GM18502 (cell line): ENCODE measurements at regions not wholly inside any gene's neighbourhood (a gene's known extent, or its start where the extent isn't known, plus 50 kb on each side); places are given as distances from the start of the nearest gene placed in this dataset.
"Not testable (repeated sequence)": the region's sequence is repeated elsewhere in the genome, so short reads cannot be mapped to it uniquely, and the experiment has no call there.

Experiments
- ATAC-seq: cut with Tn5 transposase; IDR thresholded peaks from one replicate; pipeline ENCODE4 v1.9.1; 2021; ENCODE audit warnings: mild to moderate bottlenecking; ENCODE audit not compliant: unreplicated experiment, poor library complexity

DNA sequence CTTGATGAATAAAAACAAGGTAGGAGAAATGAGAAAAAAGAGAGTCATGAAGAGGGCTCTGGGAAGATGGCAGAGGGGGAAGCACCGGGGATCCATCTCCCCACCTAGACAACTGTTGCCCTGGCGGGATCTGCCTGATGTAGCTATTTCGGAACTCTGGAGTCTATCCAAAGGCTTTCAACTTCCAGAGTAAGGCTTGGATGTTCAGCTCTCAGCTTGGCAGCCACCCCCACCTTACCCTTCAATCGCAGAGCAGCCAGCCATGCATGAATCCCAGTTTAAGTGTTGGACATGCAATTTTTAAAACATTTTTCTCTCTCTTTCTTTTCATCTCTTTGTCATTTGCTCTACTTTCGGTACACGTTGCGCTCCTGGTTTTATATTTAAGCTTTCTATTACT lies 275.9 kb upstream of the EXOC2 start:
- ATAC-seq: no peak

DNA sequence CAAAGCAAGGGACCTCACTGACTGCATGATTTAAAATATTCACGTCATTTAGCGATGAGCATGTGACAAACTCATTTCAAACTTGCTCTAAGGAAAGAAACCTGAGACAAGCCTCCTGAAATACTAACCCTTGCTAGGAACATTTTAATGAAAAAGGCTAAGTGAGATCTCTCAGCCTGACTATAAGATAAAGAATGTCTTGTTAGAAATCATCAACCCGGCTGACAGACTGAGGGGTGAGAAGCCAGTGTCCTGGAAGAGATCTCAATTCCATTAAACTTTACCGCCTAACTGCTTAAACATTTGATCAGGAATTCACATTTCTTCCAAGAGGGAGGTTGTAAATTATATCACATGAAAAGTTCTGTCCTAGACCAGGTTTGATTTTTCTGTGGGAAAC lies 274.8 kb upstream of the EXOC2 start:
- no peak for ATAC-seq

DNA sequence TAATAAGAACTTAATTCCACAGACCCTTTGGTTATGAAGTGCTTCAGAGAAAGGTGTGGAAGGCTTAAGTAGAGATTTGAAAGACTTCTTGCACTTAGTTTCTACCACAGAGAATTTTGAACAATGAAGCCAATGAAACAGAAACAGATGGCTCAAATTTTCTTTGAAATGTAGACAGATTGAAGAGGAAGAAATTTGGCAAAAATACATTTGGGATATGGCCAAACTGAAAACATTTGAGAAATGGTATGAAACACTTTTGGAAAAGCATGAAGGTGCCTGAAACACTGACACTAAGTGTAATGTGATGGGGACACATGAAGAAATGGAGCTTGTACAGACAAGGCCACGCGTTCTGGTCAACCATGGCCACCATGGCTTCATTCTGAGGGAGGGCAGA lies 272.4 kb upstream of the EXOC2 start:
- no peak for ATAC-seq

DNA sequence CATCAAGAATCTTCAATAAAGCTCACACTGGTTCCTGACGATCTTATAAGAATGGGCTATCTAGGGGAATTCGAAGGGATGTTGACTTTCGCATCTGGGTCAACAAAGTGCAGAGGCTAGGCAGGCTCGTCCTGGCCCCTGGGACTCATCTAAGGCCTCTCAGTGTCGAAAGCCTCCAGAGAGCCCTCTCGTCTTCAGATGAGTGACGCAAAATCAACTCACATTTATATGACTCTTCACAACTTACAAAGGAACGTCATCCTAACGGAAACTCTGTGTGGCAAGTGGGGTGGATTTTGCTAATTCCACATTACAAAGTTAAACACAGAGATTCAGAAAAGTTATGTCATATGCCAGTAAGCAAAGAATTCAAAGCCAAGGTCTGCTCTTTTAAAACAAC lies 270.5 kb upstream of the EXOC2 start:
- no peak for ATAC-seq

DNA sequence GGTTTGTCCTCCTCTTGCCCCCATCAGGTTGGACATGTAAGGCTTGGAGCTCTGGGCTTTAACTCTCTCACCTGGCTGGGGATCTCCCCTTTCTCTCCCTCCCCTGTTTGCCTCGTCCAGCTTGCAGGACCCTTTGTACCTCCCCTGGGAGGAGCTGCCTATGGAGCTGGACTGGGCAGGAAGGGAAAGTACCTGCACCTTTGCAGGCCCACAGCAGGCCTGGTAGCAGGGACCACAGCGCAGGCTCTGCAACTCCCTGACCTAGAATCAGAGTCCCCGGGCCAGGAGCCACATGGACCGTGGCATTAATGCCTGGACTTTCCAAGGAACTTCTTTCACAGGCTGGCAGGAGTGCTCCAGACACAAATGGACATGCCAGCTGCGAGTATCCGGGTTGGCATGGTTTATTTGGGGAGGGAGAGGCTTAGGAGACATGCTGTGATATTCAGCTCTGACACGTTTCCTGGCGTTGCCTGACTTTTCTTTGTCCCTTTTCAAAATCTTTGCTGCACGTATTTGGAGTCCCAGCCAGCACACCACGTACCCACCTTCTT lies 268.5 kb upstream of the EXOC2 start:
- no peak for ATAC-seq

DNA sequence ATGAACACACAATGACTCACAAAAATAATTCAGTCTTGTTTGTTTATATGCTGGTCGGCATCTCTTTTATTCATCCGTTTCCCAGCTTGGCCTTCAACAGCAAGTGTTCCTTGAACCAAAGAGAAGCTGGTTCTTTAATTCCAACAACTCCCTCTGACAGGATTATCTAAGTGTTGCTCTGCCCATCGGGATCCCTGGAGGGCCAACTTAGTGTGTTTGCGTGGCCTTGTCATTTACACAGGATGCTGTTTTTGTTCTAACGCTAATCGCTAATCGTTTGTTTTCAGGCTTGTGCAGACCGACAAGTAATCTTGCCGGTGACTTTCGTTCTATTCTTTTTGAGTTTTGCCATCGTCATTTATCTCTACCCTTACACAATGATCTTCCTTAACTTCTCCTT lies 267.4 kb upstream of the EXOC2 start:
- no peak for ATAC-seq

DNA sequence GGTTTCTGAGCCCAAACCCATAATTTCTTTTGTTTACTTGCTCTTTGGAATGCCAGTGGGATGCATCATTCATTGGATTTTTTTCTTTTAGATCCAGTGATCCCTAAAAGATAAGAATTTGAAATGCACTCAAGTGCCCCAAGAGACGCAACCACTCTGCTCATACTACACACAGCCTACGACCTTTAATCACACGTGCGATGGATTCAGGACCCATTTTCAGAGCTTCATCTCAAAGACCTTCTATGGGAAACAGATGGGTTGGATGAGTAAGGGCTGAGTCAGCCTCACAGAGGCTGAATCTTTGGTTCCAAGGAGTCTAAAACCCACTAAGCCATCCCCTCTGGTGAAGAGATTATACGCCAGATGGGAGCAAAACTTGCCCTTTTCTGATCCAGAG lies 265.5 kb upstream of the EXOC2 start:
- ATAC-seq: no peak

DNA sequence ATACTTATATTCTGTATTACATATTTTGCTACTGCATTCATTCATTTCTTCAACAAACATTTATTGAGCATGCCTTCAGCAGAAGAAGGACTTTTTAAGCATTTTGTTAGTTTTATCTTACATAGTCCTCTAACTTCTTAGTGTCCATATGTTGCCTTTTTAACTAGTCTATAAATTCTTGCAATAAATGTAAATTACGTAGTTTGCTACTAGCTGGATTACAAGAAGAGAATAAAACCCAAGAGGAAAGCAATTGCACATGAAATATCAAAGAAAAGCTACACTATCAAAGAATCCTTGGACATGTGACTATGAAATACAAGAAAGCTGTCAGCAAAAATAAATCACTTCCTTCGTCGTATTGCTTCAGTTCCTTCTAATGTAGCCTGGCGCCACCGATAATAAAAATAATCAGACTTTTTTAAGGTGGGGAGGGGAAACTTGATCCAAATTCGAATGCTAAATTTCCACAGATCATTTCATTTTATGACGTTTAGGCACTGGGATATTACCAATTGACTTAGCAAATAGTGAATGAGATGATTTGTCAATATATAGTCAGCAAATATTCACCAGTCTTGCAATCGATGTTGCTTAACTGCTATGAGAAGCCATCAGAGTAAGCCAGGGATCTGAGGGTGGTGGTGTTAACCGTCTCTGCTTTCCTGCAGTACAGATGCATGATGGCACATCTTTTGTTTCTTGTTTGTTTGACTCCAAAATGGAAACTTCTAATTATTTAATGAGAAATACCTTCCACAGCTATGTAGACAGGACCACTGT lies 258.7 kb upstream of the EXOC2 start:
- no peak for ATAC-seq

DNA sequence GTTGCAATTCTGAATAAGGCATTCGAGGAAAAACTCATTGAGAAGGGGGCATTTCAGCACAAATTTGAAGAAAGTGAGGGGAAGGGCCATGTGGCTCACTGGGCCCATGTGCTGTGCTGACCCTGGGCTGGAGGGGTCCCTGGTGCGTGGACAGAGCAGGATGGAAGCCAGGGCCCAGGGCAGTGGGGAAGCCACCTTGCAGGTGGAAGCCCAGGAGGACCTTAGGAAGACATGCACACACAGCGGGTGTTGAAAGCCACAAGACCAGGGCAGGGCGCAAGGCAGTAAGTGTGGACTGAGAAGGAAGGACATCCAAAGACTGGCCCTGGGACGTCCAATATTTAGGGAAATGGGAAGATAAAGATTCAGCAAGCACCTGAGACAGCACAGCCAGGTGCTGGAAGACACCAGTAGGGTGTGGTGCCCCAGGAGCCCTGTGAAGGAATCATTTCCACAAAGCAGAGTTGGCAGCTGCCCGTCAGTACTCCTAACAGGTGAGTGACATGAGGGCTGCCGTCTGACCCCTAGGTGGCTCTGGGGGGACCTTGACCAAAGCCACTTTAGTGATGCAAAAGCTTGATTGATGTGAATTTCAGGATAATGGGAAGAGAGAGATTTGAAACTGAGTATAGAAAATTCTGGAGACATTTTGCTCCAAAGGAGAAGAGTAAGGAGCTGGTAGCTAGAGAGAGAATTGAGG lies 254.4 kb upstream of the EXOC2 start:
- no peak for ATAC-seq

DNA sequence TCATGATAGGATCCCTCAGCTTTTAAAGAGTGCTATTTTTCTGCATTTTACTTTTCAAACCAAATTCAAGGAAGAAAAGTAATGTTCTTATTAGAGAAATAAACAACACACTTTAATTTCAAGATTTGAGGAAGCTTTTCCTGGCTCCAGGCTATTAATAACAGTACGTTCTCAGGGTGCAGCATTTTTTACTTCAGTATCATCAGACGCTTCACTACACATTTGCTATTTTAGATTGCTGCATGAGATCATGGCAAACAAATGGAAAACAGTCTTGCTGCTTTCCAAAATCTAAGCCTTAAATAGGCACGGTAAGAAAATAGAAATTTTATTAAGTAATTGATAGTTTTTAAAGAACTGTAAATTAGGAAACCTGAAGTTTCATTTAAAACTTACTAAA lies 253.6 kb upstream of the EXOC2 start:
- ATAC-seq: no peak

DNA sequence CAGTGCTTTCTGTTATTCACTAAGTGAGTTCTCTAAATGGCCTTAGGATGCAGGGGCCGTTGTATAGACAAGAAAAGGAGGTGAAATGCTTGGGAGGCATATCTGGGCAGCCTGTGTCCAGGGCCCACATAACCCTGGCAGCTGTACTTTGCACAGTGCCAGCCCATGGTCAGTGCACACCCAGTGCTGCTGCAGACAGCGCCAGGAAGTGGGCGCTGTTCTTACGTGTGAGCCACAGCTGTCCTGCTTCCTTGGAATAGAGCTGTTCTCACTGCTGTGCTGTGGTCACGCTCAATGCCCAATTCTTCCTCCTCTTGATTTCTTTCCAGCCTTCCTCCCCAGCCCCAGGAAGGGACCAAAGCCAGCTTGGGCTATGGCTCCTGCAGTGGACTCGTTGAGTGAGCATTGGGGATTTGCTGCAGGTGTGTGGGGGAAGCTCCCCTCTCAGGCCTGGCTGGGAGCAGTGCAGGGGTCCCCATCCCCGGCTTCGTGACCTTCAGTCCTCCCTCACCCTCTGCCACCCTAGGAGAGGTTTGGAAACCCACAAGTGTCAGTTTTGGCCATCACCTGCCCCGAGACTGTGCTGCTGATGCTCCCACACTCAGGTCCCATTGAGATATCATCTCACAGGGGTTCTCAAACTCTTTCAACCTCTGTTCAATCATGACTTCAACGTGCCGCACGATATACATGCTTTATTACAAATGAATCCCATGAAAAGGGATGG lies 246.8 kb upstream of the EXOC2 start:
- no peak for ATAC-seq

DNA sequence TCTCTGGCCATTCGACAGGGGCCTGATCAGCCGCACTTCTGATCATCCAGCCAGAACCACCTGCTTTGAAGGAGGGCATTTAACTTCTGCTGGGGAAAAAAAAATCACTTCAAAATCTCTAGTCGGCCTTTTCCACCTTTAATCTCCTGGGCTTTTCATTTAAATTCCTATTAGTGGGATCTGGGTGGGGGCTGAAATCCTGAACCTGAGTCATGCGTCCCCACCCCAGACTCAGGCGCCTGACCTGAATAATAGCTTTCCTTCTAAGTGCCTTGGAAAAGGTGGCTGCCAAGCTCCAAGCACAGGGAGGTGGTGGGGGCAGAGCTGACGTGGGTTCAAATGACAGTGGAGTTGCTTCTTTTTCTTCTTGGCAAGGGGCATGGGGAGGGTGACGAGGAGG lies 246.0 kb upstream of the EXOC2 start:
- ATAC-seq: no peak

DNA sequence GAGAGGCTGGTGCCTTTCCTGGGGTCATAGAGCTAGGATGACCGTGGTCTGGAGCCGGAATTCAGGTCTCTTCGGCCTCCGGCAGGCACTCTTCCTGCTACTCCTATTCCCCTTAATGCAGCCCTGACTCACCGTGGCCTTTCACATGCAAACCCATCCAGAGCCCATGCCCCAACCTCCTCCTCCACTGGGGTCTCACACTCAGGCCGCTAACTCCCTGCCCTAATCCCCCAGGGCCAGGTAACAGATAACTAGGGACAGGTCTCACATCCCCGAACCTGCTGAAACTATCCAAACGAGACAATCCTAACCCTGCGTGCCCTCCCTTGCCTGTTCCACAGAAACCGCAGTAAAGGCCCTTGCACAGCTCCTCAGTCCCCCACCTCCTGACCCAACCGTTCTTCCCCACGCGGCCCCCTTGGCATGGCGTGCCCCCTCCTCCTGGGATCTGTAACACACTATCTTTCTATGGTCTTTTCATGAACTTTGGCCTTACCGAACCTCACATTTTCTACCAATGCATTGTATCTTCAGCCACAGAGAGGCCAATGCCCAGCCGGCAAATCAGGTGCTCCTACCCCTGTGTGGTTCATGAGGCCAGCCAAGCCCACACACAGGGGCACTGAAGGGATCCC lies 245.4 kb upstream of the EXOC2 start:
- ATAC-seq: no peak

DNA sequence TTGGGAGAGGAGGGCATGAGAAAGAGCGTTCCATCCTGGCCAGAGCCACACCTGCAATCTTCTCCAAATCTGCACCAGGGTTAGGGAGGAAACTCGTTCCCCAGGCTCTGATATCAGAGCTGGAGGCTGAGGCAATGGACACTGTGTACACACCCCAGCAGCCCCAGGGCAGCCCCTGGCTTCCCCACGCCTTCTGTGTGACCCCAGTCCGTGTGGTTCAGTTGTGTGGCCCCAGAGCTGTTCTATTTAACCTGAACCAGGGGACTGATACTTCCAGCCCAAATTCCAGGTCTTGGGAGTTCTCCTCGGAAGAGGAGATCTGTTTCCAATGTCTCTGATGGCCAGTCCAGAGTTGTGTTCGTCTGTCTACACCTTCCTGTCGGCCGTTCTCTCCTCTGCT lies 242.6 kb upstream of the EXOC2 start:
- no peak for ATAC-seq

DNA sequence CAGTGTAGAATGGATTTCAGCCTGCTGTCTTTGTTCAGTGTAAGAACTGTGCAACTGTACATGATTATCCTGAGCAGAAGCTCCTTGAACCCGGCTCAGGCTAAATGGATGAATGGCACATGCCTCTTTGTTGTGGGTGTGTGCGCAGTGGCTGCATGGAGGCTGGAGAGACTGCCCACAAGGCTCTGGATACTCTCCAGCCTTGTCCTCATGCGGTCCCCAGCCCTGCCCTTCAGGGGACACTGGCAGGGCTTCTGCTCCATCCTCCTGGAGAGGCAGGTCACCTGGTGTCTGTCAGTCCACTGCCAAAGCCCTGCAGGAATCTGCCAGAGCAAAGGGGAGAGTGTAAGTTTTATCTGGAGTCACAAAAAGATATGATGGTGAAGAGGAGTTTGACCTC lies 241.7 kb upstream of the EXOC2 start:
- ATAC-seq: no peak

DNA sequence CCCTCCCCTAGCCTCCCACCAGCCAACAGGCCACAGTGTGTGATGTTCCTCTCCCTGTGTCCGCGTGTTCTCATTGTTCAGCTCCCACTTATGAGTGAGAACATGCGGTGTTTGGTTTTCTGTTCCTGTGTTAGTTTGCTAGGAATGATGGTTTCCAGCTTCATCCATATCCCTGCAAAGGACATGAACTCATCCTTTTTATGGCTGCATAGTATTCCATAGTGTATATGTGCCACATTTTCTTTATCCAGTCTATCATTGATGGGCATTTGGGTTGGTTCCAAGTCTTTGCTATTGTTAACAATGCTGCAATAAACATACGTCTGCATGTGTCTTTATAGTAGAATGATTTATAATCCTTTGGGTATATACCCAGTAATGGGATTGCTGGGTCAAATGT lies 239.0 kb upstream of the EXOC2 start:
- ATAC-seq: not testable (repeated sequence)

DNA sequence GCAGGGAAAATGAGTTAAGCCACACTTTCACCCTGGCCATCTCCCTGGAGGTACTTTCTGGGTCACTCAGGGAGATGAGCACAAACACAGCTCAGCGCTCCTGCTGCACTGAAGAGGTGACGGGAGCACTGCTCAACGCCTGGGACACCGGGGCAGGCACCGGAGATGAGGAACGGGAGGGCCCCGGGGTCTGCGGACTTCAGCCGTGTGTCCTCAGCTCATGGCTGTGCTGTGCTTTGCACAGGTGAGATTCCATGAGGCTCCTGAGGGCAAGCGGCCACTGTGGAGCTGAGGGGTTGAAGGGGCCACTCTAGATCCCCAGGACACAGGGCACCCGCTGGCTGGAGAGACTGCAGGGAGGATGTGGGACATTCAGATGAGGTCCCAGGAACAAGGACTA lies 234.2 kb upstream of the EXOC2 start:
- no peak for ATAC-seq

DNA sequence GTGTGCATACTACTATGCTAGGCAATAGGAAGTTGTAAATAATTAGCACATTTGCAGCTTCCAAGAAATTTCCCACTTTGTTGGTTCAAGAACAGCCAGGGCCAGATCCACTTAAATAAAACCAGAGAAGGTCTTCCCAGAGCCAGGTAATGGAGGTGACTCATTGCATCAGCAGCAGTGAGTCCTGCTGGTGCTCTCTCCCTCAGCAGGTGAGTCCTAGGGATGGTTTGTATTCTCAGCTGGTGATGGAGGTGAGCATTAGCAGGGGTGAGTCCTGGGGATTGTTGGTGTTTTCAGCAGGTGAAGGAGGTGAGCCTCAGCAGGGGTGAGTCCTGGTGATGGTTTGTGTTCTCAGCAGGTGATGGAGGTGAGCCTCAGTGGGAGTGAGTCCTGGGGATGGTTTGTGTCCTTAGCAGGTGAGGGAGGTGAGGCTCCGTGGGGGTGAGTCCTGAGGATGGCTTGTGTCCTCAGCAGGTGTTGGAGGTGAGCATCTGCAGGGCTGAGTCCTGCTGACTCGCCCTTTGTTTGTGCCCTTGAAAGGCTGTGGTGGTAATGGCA lies 232.8 kb upstream of the EXOC2 start:
- no peak for ATAC-seq

DNA sequence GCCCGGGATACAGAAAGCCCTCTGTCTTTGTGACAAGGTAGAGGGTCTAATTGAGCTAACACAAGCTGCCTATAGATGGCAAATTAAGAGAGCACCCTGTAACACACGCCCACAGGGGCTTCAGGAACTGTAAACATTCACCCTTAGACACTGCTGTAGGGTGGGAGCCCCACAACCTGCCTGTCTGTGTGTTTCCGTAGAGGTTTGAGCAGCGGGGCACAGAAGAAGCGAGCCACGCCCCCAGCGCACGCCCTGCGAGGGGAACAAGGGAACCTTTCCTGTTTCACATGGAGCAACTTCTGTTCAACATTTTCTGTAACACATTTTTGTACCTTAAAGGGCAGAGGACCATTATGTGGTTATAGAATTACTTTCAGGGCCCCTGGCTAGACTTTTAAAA lies 231.7 kb upstream of the EXOC2 start:
- no peak for ATAC-seq

DNA sequence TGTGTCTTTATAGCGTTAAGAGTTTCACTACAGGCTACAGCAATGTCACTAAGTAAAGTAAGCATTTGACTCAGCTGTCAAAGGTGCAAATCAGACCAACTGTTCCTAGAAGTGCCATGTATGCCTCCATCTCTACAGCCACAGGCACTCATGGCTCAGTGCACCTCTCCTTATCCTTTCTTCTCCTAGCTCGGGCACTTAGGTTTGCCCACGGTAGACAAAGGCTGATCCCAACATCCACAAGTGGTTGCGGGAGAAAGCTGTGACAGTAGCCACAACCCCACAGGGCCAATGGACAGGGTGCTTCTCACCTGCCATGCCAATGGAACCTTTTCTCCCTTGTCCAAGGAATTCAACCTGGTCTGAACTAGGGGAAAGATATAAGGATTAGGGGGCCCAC lies 228.5 kb upstream of the EXOC2 start:
- no peak for ATAC-seq
